ENCODE measurements at regions not wholly inside any gene's neighbourhood (a gene's known extent, or its start where the extent isn't known, plus 50 kb on each side); places are given as distances from the start of the nearest gene placed in this dataset.

DNA sequence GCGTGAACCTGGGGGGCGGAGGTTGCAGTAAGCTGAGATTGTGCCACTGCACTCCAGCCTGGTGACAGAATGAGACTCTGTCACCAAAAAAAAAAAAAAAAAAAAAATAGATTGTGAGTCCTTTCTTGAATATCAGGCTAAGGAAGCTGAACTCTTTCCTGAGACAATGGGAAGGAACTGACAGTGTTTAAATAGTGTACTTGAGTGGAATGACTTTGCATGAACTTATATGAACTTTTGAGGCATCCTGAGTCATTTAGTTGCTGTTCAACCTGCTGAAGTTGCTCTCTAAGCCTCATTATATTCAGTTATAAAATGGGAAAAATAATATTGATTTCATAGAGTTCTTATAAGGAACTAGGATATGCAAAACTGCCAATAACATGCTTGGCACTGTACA, 79.3 kb upstream of the LIMCH1 start:
- DNase-seq (ENCODE audit: low read depth), result peak; percentile 60

DNA sequence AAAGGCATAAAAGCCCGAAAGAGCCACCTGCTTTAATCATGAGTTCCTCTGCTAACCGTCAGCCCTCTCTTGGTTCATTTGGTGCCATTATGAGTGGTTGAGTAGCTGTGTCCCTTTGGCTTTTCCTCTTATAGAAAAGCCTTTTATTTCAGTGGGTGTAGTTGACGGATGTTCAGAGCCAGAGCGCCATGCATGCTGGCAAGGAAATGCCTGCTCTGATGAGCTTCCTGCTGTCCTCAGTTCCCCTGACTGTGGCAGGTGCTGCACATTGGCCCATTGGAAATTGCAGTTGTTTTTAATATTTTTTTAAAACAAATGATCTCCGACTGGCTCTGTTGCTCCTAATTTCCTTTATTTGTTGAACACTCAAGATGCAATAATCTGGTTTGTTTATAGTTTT, 77.3 kb upstream of the LIMCH1 start:
- no peak for DNase-seq (ENCODE audit: low read depth)

GRCh38 chr4:41461780-41462307, 76.1 kb upstream of the LIMCH1 start:
- DNase-seq (ENCODE audit: low read depth), result no peak

DNA sequence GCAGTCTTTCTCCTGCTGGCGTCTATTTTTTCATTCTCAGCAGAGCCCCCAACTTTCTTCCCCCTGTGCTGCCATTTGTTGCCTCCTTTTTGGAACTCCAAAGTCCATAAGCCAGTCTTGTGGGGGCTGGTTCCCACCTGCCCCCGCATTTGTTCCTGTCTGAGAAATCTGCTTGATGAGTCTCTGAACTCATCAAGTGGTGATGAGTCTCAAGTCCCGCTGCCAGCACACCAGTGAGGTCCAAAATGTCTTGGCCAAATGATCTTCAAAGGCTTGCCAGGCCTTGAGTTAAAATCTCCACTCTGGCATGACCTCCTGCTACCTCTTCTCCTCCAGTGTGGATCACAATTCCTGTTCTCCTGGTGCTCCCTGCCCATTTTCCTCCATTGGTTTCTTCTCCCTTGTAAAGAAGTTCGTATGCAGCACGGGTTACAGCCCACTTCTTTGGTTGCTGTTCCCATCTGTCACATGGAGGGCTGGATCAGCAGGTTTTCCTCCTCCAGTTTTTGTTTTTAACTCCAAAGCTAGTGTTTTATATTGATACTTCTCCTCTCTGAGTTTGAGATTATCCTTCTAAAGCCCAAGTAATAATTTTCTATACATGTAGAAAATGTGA, 72.7 kb upstream of the LIMCH1 start:
- DNase-seq (ENCODE audit: low read depth), result no peak

DNA sequence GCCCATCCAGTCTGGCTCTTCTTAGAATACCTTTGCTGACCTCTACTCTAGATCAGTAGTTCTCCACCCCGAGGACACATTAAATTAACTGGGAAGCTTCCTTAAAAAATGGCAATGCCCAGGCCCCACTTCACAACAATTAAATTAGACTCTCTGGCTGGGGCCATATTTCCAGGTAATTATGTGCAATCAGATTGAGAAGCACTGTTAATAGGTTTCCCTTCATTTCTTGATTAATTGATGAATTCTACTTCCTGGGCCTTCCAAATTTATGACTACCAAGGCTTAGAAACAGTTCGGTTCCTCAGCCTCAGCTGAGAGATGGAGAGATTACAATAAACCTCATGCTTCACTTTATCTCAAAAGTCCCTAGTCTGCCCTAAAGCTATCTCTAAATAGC, 71.7 kb upstream of the LIMCH1 start:
- DNase-seq (ENCODE audit: low read depth), result no peak

DNA sequence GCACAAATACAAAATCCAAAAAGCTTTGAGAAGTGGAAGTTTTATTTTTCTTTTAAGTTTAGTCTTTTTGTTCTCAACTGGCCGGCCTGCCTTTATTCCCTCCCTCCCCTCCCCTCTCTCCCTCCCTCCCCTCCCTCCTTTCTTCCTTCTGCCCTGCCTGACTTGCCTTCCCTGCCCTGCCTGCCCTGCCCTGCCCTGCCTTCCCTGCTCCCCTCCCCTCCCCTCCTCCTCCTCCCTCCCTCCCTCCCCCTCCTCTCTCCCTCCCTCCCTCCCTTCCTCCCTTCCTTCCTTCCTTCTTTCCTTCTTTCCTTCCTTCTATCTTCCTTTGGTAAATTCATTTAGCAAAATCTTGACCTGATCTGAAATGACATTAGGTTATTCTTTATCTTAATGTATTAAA, 69.8 kb upstream of the LIMCH1 start:
- DNase-seq (ENCODE audit: low read depth), result no peak

DNA sequence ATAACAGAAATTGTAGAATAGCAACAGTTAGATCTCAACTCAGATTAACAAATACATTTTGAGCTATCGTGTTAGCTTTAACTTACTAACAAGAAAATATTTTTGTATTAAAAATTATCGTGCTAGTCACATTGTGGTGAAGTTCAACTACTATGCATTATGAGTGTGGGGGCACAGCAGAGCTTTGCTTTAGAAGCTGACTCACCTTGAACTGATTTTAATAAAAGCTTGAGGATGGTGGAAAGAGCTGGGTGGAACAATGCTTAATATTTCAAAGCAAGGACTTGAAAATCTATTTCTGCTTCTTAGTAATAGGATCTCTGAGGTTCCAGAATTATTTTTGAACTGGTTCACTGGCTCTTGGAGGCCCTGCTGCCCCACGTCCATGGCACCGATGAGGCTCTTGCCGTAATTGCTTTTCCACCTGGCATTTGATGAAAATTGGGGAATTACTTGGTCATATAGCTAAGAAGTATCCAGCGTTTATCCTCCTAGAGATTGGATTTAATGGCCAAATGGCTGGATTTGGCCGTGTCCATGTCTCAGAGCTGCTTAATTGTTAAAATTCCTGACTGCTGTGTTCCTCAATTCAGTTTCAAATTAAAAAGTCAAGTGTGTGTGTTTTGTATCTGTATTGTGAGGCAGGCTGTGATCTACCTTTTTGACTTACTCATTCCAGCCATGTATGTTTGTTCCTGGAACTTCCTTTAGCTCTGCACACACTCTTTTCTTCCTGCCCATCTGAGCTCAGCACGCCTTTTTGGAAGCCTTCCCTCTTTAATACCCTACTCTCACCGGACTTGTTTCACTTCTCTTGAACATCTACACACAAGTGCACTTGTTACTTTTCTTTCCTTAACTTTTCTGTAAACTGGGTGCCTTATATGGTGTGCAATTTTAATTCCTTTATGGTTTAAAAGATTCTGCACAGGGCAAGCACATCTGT, 66.6 kb upstream of the LIMCH1 start:
- DNase-seq (ENCODE audit: low read depth), result no peak

GRCh38 chr4:41472081-41472480, 65.9 kb upstream of the LIMCH1 start:
- no peak for DNase-seq (ENCODE audit: low read depth)

GRCh38 chr4:41473176-41473575, 64.8 kb upstream of the LIMCH1 start:
- no peak for DNase-seq (ENCODE audit: low read depth)

GRCh38 chr4:41475402-41475801, 62.6 kb upstream of the LIMCH1 start:
- peak; percentile 80 for DNase-seq (ENCODE audit: low read depth)

DNA sequence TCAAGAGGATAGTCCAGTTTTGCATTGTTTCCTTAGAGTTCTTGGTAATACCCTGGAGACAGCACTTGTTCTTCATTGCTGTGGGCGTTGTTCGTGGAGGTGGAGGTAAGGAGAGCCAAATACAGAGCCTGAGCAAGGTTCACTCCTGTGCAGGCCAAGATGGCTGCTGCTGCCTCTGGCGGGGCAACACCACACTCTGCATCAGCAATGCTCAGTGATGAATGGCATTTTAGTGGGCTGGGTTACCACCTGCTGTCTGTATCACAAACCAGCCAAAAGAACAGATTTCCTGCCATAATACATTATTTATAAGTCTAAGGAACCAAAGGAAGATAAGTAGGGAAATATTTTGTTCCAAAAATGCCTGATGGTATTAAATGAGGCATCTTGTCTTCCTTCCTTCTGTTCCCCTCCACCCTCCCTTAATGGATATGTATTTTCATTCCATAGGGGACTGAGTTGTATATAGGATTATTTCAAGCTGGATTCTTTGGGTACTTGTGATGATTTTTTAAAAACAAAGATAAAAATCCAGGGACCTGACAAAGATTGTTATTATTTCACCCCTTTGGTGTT, 61.6 kb upstream of the LIMCH1 start:
- no peak for DNase-seq (ENCODE audit: low read depth)

GRCh38 chr4:41477181-41477905, 60.6 kb upstream of the LIMCH1 start:
- no peak for DNase-seq (ENCODE audit: low read depth)

GRCh38 chr4:41478518-41478917, 59.4 kb upstream of the LIMCH1 start:
- DNase-seq (ENCODE audit: low read depth), result no peak

DNA sequence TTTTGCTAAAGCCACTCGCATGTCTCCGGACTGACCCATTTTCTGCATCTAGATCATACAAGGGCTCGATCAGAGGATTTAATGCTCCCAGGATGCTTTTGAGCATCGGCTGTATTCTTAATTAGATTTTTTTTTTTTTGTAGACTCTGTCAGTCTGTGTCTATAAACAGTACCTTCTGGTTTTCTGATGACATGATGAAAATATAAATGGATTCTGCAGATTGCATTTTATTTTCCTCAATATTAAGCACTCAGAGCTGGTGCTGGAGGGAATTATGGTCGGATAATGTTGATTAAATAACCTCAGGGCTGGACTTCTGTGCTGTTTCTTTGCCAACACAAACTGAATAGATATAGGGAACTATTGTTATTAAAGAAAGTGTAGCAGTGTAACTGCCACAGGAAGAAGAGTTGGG, 57.1 kb upstream of the LIMCH1 start:
- no peak for DNase-seq (ENCODE audit: low read depth)

- DNase-seq (ENCODE audit: low read depth), result no peak
Measured at GRCh38 chr4:41483771-41484170, 54.2 kb upstream of the LIMCH1 start.

DNA sequence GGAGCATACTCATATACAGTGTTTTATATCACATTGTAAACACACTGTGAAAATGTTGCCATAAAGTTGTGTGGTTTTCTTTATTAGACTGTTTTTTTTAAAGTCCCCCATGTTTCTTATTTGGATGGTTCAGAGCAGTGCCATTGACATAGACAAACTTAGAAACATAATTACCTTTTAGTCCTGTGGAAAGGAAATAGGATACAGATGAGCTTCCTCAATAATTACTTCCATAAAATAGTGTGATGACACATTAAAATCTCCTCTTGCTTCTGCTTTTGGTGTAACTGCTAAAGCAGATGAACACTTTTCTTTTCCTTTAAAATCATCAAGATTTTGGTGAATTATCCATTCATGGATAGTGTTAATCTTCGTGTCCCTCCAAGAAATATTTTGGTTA, 52.9 kb upstream of the LIMCH1 start:
- no peak for DNase-seq (ENCODE audit: low read depth)

DNA sequence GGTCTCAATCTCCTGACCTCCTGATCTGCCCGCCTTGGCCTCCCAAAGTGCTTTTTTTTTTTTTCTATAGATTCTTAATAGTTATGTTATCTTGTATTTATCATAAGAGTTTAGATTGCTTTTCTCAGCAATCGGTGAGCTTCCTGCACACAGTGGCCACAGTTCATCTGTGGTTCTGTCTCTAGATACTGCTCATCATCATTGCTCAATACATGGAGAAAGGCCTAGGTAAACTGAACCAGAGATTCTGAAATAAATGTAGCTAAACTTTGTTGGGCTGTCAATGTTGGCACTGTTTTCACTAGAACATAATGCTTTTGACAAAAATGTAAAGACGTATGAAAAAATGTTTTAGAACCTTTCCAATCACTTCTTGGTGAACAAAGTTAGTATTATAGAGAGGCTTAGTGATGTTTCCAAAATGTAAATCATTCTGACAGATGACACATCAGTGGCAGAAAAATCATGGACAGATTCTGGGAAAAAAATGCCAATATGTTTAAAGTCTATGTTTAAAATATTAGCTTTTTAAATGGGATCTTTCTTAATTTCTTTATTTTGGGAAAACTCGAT, 50.0 kb upstream of the LIMCH1 start:
- DNase-seq (ENCODE audit: low read depth), result no peak
